ENCODE measurements at regions not wholly inside any gene's neighbourhood (a gene's known extent, or its start where the extent isn't known, plus 50 kb on each side); places are given as distances from the start of the nearest gene placed in this dataset.

- TF ChIP-seq CTCF (conservative IDR thresholded peaks at IDR 0.05; ENCODE audit: low read depth, low read length) (no peak), EZH2 (IDR thresholded peaks at IDR 0.05; ENCODE audit: low read length, unreplicated experiment) (no peak), EZH2phosphoT487 (IDR thresholded peaks at IDR 0.05; ENCODE audit: borderline replicate concordance, low read length) (no peak)
Observed at GRCh38 chr5:122218778-122219177, 89.4 kb downstream of the ZNF474 start.

Data from PC-3 (cell line).